OCI-LY3 (cell line): ENCODE measurements at regions not wholly inside any gene's neighbourhood (a gene's known extent, or its start where the extent isn't known, plus 50 kb on each side); places are given as distances from the start of the nearest gene placed in this dataset.

Experiments
- H2AFZ ChIP-seq: fragments of 200-600, 300-600 bp; shearing (Covaris generic); 2 replicates; pipeline ENCODE4 v1.6.0; 2014; ENCODE audit warnings: antibody characterized with exemption, low read depth, low read length
- H3K27ac ChIP-seq: fragments of 200-600, 300-600 bp; sonication (generic); 2 replicates; pipeline ENCODE4 v1.5.1; 2014; ENCODE audit warnings: mild to moderate bottlenecking, low read length, moderate library complexity, mixed read lengths
- H3K27me3 ChIP-seq: fragments of 200-600, 300-600 bp; sonication (generic); 2 replicates; pipeline ENCODE4 v1.6.1; 2014; ENCODE audit warnings: low read depth, low read length, mixed read lengths
- H3K36me3 ChIP-seq: fragments of 200-600, 300-600 bp; sonication (generic); replicated peaks from 2 replicates; pipeline ENCODE3; 2014; ENCODE audit warnings: low read depth, low read length, mixed read lengths
- H3K4me1 ChIP-seq: fragments of 300-600, 200-600 bp; sonication (generic); 2 replicates; pipeline ENCODE4 v1.6.1; 2014; ENCODE audit warnings: low read length, mixed read lengths
- H3K4me2 ChIP-seq: fragments of 200-600, 300-600 bp; sonication (generic); 2 replicates; pipeline ENCODE4 v1.6.1; 2014; ENCODE audit warnings: low read length, mixed read lengths
- H3K4me3 ChIP-seq: fragments of 300-600, 200-600 bp; sonication (generic); 2 replicates; pipeline ENCODE4 v1.5.1; 2014; ENCODE audit warnings: antibody characterized with exemption, mild to moderate bottlenecking, low read length, moderate library complexity
- H3K79me2 ChIP-seq: fragments of 300-600, 200-600 bp; shearing (Covaris generic); 2 replicates; pipeline ENCODE4 v1.6.1; 2014; ENCODE audit warnings: mild to moderate bottlenecking, low read length, mixed read lengths
- H3K9ac ChIP-seq: fragments of 300-600, 200-600 bp; shearing (Covaris generic); 2 replicates; pipeline ENCODE4 v1.6.0; 2014; ENCODE audit warnings: mild to moderate bottlenecking, low read length, moderate library complexity
- H3K9me3 ChIP-seq: fragments of 200-600, 300-600 bp; shearing (Covaris generic); 2 replicates; pipeline ENCODE4 v1.6.1; 2014; ENCODE audit warnings: low read length, mixed read lengths; ENCODE audit not compliant: insufficient read depth
- H4K20me1 ChIP-seq: fragments of 200-600, 300-600 bp; sonication (generic); 2 replicates; pipeline ENCODE4 v1.6.1; 2016; ENCODE audit warnings: low read length, mixed read lengths; ENCODE audit not compliant: insufficient read depth
- CTCF ChIP-seq: fragments of 200-600, 300-600 bp; sonication (generic); IDR thresholded peaks from 2 replicates; pipeline ENCODE4 v1.5.1; 2014; ENCODE audit warnings: antibody characterized with exemption, low read length, low read depth
- EZH2phosphoT487 ChIP-seq: fragments of 200-600 bp; shearing (Covaris generic); IDR thresholded peaks from 2 replicates; pipeline ENCODE4 v1.6.1; 2018; ENCODE audit warnings: antibody characterized with exemption, mixed run types, low read depth

GRCh38 chr2:237150186-237150585 lies 64.5 kb downstream of the COPS8 start:
- no peak overlapping the region for H3K4me2 ChIP-seq
- H3K36me3 ChIP-seq = no peaks in the 10 kb centered on the region
- no peak overlapping the region for H3K9ac ChIP-seq
- H3K4me1 ChIP-seq = no peaks in the 10 kb centered on the region
- H2AFZ ChIP-seq = no peak overlapping the region
- H4K20me1 ChIP-seq = no peaks in the 10 kb centered on the region
- peaks cover 4% of the 10 kb centered on the region; the same call in 1 of the 2 replicates for H3K9me3 ChIP-seq
- no peaks in the 10 kb centered on the region for H3K27me3 ChIP-seq
- no peak for TF ChIP-seq CTCF
- no peak for TF ChIP-seq EZH2phosphoT487
- H3K27ac ChIP-seq = no peak overlapping the region
- H3K79me2 ChIP-seq = no peaks in the 10 kb centered on the region
- no peak overlapping the region for H3K4me3 ChIP-seq

GRCh38 chr2:237150831-237151375 lies 65.2 kb downstream of the COPS8 start:
- H3K27me3 ChIP-seq = no peaks in the 10 kb centered on the region
- TF ChIP-seq CTCF (no peak), EZH2phosphoT487 (no peak)
- no peak overlapping the region for H3K4me3 ChIP-seq
- H3K4me1 ChIP-seq = no peaks in the 10 kb centered on the region
- no peak overlapping the region for H3K27ac ChIP-seq
- no peaks in the 10 kb centered on the region for H3K36me3 ChIP-seq
- peaks cover 4% of the 10 kb centered on the region; the same call in 1 of the 2 replicates for H3K9me3 ChIP-seq
- H2AFZ ChIP-seq = no peak overlapping the region
- H3K79me2 ChIP-seq = no peaks in the 10 kb centered on the region
- no peak overlapping the region for H3K4me2 ChIP-seq
- H3K9ac ChIP-seq = no peak overlapping the region
- no peaks in the 10 kb centered on the region for H4K20me1 ChIP-seq

GRCh38 chr2:237152361-237152760 lies 66.7 kb downstream of the COPS8 start:
- H4K20me1 ChIP-seq = no peaks in the 10 kb centered on the region
- no peak overlapping the region for H3K4me3 ChIP-seq
- no peak overlapping the region for H3K9ac ChIP-seq
- no peak overlapping the region for H3K27ac ChIP-seq
- TF ChIP-seq EZH2phosphoT487 (no peak), CTCF (no peak)
- no peaks in the 10 kb centered on the region for H3K27me3 ChIP-seq
- H3K79me2 ChIP-seq = no peaks in the 10 kb centered on the region
- no peaks in the 10 kb centered on the region for H3K36me3 ChIP-seq
- no peak overlapping the region for H3K4me2 ChIP-seq
- H3K9me3 ChIP-seq = peaks cover 4% of the 10 kb centered on the region; the same call in 1 of the 2 replicates
- no peaks in the 10 kb centered on the region for H3K4me1 ChIP-seq
- no peak overlapping the region for H2AFZ ChIP-seq

- Histone ChIP-seq H3K79me2 (no peaks in the 10 kb centered on the region), H3K27me3 (no peaks in the 10 kb centered on the region), H3K4me3 (no peak overlapping the region), H3K27ac (no peak overlapping the region), H2AFZ (no peak overlapping the region), H3K9ac (no peak overlapping the region), H3K9me3 (no peaks in the 10 kb centered on the region), H3K4me1 (no peaks in the 10 kb centered on the region), H4K20me1 (no peaks in the 10 kb centered on the region), H3K4me2 (no peak overlapping the region), H3K36me3 (no peaks in the 10 kb centered on the region)
- TF ChIP-seq EZH2phosphoT487 = no peak
Observed at GRCh38 chr2:237153181-237153580, 67.5 kb downstream of the COPS8 start.
